Chondrocyte (in vitro differentiated cells): ENCODE measurements at regions not wholly inside any gene's neighbourhood (a gene's known extent, or its start where the extent isn't known, plus 50 kb on each side); places are given as distances from the start of the nearest gene placed in this dataset.

Experiments used
- DNase-seq: peaks from one replicate; pipeline ENCODE4 v3.0.0; 2021; ENCODE audit warnings: mixed read lengths, low spot score
- H3K27ac Mint-ChIP-seq: one replicate; pipeline ENCODE4 v1.8.0; 2021; ENCODE audit warnings: mild to moderate bottlenecking, moderate library complexity, mixed read lengths; ENCODE audit not compliant: unreplicated experiment
- H3K27me3 Mint-ChIP-seq: 2 replicates; pipeline ENCODE4 v1.8.0; 2021; ENCODE audit warnings: low read depth, mixed read lengths
- H3K36me3 Mint-ChIP-seq: 2 replicates; pipeline ENCODE4 v1.8.0; 2021; ENCODE audit warnings: low read depth, mixed read lengths
- H3K4me1 Mint-ChIP-seq: 2 replicates; pipeline ENCODE4 v1.8.0; 2021; ENCODE audit warnings: low read depth, mild to moderate bottlenecking, mixed read lengths
- H3K4me3 Mint-ChIP-seq: one replicate; pipeline ENCODE4 v1.8.0; 2021; ENCODE audit warnings: mild to moderate bottlenecking, moderate library complexity, mixed read lengths; ENCODE audit not compliant: unreplicated experiment
- H3K9me3 Mint-ChIP-seq: 2 replicates; pipeline ENCODE4 v1.8.0; 2021; ENCODE audit warnings: low read depth, mixed read lengths
- TF ChIP-seq, protein P1 (sequence below): fragments of 200-600 bp; sonication (generic); IDR thresholded peaks from 2 replicates; pipeline ENCODE4 v1.5.0; 2021; ENCODE audit warnings: antibody characterized with exemption, mild to moderate bottlenecking, moderate library complexity

GRCh38 chr17:27153005-27153404 is 140.9 kb upstream of the WSB1 start:
- Mint-ChIP-seq H3K4me1 (no peaks in the 10 kb centered on the region), H3K4me3 (no peak overlapping the region), H3K27ac (no peak overlapping the region), H3K27me3 (no peaks in the 10 kb centered on the region), H3K36me3 (no peaks in the 10 kb centered on the region), H3K9me3 (no peaks in the 10 kb centered on the region)
- no peak for DNase-seq
- TF ChIP-seq, protein P1, sequence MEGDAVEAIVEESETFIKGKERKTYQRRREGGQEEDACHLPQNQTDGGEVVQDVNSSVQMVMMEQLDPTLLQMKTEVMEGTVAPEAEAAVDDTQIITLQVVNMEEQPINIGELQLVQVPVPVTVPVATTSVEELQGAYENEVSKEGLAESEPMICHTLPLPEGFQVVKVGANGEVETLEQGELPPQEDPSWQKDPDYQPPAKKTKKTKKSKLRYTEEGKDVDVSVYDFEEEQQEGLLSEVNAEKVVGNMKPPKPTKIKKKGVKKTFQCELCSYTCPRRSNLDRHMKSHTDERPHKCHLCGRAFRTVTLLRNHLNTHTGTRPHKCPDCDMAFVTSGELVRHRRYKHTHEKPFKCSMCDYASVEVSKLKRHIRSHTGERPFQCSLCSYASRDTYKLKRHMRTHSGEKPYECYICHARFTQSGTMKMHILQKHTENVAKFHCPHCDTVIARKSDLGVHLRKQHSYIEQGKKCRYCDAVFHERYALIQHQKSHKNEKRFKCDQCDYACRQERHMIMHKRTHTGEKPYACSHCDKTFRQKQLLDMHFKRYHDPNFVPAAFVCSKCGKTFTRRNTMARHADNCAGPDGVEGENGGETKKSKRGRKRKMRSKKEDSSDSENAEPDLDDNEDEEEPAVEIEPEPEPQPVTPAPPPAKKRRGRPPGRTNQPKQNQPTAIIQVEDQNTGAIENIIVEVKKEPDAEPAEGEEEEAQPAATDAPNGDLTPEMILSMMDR: no peak

DNA sequence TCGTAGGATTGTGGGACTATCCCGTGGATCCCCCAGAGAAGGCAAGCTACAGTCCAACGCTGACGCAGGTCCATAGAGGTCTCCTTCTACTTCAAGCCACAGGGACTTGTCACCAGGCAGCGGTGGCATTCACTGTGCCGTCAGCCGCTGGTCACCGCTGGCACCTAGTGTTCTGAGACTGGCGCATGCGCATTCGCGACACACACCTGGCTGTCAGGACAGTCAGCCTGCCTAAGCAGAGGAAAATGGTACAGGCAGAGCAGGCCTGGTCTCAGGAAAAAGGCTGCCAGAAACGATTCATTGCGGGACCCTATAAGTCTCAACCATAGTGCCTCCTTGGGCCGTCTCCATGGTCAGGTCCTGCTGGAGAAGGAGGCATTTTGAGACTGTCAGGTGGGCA is 138.0 kb upstream of the WSB1 start:
- H3K9me3 Mint-ChIP-seq: no peaks in the 10 kb centered on the region
- H3K27me3 Mint-ChIP-seq: no peaks in the 10 kb centered on the region
- H3K4me3 Mint-ChIP-seq: no peak overlapping the region
- H3K4me1 Mint-ChIP-seq: no peaks in the 10 kb centered on the region
- TF ChIP-seq, protein P1: no peak
- DNase-seq: peak; percentile 77
- no peaks in the 10 kb centered on the region for H3K36me3 Mint-ChIP-seq
- H3K27ac Mint-ChIP-seq: no peak overlapping the region

DNA sequence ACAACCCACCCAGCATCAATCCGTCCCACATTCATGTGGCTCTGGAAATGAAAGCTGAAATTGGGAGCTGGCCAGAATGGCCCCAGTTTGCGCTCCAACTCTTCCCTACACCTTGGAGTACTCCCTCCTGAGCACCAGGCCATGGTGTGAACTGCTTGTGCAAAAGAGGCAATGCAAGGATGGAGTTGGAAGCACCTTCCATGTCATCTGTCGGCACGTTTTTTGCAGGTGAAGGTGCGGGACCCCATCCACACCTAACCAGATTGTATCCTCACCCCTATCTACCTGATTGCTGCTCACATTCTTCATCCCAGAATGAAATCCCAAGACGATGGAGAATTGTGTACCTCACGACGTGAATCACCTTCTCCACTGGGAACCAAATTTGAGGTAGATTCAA is 136.6 kb upstream of the WSB1 start:
- TF ChIP-seq, protein P1: no peak
- DNase-seq: no peak
- Mint-ChIP-seq H3K27me3 (no peaks in the 10 kb centered on the region), H3K27ac (no peak overlapping the region), H3K9me3 (no peaks in the 10 kb centered on the region), H3K4me1 (no peaks in the 10 kb centered on the region), H3K36me3 (no peaks in the 10 kb centered on the region), H3K4me3 (no peak overlapping the region)

- H3K36me3 Mint-ChIP-seq: no peaks in the 10 kb centered on the region
- H3K9me3 Mint-ChIP-seq: peaks cover 4% of the 10 kb centered on the region
- TF ChIP-seq, protein P1: no peak
- no peak overlapping the region for H3K27ac Mint-ChIP-seq
- peak; percentile 64 for DNase-seq
- H3K4me1 Mint-ChIP-seq: no peaks in the 10 kb centered on the region
- no peaks in the 10 kb centered on the region for H3K27me3 Mint-ChIP-seq
- no peak overlapping the region for H3K4me3 Mint-ChIP-seq
Measured at GRCh38 chr17:27157898-27158297, 136.0 kb upstream of the WSB1 start.

- H3K27ac Mint-ChIP-seq: no peak overlapping the region
- no peaks in the 10 kb centered on the region for H3K27me3 Mint-ChIP-seq
- DNase-seq: peak; percentile 77
- no peak overlapping the region for H3K4me3 Mint-ChIP-seq
- TF ChIP-seq, protein P1: no peak
- no peaks in the 10 kb centered on the region for H3K4me1 Mint-ChIP-seq
- no peaks in the 10 kb centered on the region for H3K36me3 Mint-ChIP-seq
- peaks cover 8% of the 10 kb centered on the region for H3K9me3 Mint-ChIP-seq
Measured at GRCh38 chr17:27158382-27158781, 135.5 kb upstream of the WSB1 start.
